Upper lobe of left lung (tissue), 4 donors: ENCODE measurements at regions not wholly inside any gene's neighbourhood (a gene's known extent, or its start where the extent isn't known, plus 50 kb on each side); places are given as distances from the start of the nearest gene placed in this dataset.

Source experiments
- EP300 ChIP-seq, 4 donors: sonication (generic); formaldehyde crosslinking; IDR thresholded peaks; one replicate each; pipeline ENCODE4 v1.5.1; 2017; ENCODE audit warnings: antibody characterized with exemption in 4 of 4, control low read depth in 2 of 4
- TF ChIP-seq, protein P1 (sequence below), 6 experiments: fragments of 450-650 bp in 4 of 6; fragments of 200-600 bp in 2 of 6; sonication (generic) in 2 of 6; IDR thresholded peaks; one replicate each; pipeline ENCODE4 v1.5.1; 2016 to 2019; ENCODE audit warnings: antibody characterized with exemption in 6 of 6

DNA sequence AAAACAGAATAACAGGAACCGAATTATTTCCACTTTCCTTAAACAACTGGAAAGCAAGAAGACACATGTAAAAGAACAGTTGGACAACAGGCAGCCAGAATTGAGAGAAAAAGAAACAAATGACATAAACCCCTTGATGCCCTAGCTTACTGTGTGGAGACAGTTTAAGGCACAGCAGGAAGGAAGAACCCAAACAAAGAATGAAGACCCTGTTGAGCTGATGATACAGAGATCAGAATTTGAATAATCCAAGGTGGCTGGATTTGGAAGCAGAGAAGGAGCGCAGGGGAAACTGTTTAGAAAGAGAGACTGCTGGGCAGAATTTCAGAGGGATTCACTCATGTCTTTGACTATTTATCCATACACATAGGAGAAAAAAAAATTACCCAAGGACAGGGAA is 316.3 kb upstream of the POU5F2 start:
- TF ChIP-seq EP300 (IDR thresholded peaks at IDR 0.05): no peak
- TF ChIP-seq, protein P1, sequence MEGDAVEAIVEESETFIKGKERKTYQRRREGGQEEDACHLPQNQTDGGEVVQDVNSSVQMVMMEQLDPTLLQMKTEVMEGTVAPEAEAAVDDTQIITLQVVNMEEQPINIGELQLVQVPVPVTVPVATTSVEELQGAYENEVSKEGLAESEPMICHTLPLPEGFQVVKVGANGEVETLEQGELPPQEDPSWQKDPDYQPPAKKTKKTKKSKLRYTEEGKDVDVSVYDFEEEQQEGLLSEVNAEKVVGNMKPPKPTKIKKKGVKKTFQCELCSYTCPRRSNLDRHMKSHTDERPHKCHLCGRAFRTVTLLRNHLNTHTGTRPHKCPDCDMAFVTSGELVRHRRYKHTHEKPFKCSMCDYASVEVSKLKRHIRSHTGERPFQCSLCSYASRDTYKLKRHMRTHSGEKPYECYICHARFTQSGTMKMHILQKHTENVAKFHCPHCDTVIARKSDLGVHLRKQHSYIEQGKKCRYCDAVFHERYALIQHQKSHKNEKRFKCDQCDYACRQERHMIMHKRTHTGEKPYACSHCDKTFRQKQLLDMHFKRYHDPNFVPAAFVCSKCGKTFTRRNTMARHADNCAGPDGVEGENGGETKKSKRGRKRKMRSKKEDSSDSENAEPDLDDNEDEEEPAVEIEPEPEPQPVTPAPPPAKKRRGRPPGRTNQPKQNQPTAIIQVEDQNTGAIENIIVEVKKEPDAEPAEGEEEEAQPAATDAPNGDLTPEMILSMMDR (IDR thresholded peaks at IDR 0.05): no peak
